IMR-90 (cell line): ENCODE measurements at regions not wholly inside any gene's neighbourhood (a gene's known extent, or its start where the extent isn't known, plus 50 kb on each side); places are given as distances from the start of the nearest gene placed in this dataset.

Experiments used
- CTCF ChIP-seq: conservative IDR thresholded peaks from 2 replicates; pipeline ENCODE4 v1.5.1; 2012; ENCODE audit warnings: mild to moderate bottlenecking, low read depth, low read length, improper control_type of control experiment
- RAD21 ChIP-seq: IDR thresholded peaks from 2 replicates; pipeline ENCODE4 v1.6.1; 2012; ENCODE audit warnings: low read length, improper control_type of control experiment

DNA sequence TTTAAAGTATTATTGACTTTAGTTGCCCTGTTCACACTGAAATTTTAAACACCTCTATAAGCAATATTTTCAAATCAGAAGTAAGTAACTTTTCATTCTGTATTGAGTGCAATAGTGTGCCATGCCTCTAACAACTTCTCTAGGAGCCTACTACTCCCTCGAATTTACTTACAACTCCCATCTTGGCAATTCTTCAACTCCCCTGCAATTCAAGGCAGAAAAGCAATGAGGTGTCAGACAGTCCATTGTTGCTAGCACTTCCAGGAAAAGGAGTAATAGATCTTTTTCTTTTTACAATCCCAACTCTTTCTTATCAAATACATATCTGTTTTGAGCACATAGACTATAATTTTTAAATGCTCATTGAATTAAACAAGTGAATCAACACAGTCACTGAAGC, 222.7 kb upstream of the PUM3 start:
- TF ChIP-seq CTCF (no peak), RAD21 (no peak)
